Lower leg skin (tissue), 3 donors: ENCODE measurements at regions not wholly inside any gene's neighbourhood (a gene's known extent, or its start where the extent isn't known, plus 50 kb on each side); places are given as distances from the start of the nearest gene placed in this dataset.

Source experiments
- CTCF ChIP-seq, 3 donors: fragments of 450-650 bp; IDR thresholded peaks; one replicate each; pipeline ENCODE4 v1.5.1; 2016; ENCODE audit warnings: antibody characterized with exemption in 3 of 3, mild to moderate bottlenecking in 3 of 3, moderate library complexity in 2 of 3
- POLR2A ChIP-seq, 2 donors: fragments of 450-650 bp; IDR thresholded peaks; one replicate each; pipeline ENCODE4 v1.6.1; 2016 to 2017; ENCODE audit warnings: antibody characterized with exemption in 2 of 2, mild to moderate bottlenecking in 1 of 2, moderate library complexity in 1 of 2

DNA sequence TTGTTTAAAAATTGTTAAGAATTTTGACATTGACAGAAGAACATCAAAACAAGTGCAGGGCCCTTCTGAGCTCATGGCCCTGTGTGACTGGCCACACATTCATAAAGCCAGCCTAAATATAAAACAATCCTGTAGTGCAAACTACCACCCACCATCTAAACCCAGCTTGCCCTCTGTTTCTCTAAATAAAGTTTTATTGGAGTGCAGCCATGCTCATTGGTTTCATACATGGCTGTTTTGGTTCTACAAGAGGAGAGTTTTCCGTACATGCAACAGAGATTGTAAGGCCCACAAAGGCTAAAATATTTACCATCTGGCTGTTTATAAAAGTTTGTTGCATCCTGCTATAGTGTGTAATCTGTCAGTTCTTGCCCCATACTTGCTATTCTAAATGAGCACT lies 54.6 kb upstream of the TRIM24 start:
- no peak for TF ChIP-seq POLR2A (IDR thresholded peaks at IDR 0.05)
- TF ChIP-seq CTCF (IDR thresholded peaks at IDR 0.05), result no peak
